NCI-H2196 (cell line): ENCODE measurements at regions not wholly inside any gene's neighbourhood (a gene's known extent, or its start where the extent isn't known, plus 50 kb on each side); places are given as distances from the start of the nearest gene placed in this dataset.

ENCODE experiments used
- DNase-seq: peaks from one replicate; lab custom pipeline; 2025; ENCODE audit not compliant: unreplicated experiment; lab: John Stamatoyannopoulos, UW

DNA sequence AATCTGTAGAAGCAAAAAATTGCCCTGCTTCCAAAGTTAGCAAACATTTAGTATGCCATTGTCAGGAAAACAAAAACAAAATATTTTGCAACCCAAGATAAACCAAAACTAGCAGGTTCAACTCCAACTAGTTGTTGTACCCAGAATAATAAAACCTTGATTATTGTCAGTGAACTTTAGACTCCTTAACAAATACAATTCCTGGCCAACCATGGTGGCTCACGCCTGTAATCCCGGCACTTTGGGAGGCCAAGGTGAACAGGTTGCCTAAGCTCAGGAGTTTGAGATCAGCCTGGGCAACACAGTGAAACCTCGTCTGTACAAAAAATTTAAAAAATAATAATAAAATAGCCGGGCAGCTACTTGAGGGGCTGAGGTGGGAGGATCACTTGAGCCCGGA, 53.6 kb upstream of the EPCAM start:
- DNase-seq: no peak

DNA sequence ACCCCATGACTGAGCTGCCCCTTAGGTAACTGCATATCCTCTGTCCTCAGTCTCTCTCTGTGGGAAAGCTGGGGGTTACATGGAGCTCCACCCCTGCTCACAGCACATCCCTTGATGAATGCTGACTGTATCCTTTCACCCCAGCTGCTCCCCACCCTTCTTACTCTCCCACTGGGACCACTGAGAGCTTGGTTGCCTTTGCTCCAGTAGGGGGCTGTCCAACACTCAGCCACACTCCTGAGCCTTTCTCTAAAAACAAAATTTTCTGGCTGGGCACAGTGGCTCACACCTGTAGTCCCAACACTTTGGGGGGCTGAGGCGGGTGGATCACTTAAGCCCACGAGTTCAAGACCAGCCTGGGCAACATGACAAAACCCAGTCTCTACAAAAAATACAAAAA, 55.4 kb upstream of the EPCAM start:
- no peak for DNase-seq

DNA sequence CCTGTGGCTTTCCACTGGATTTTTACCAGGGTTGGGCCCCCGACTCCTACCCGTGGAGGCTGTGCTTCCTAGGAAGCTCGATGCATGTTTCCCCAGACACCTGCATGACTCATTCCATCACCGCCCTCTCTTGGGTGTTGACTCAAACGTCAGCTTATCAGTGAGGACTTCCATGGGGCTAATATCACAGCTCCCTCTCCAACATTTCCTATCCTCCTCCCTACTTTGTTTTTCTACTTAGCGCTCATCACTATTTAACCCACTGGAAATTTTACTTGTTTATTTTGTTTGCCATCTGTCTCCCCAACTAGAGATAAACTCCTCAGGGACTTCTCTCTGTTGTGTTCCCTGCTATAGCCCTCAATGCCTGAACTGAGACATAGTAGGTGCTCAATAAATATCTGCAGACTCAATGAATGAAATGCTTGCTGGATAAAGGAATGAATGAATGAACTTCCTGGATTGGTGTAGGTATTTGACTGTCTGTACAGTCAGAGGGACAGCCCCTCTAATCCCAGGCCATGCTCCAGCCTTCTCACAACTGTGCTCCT, 55.9 kb upstream of the EPCAM start:
- no peak for DNase-seq

DNA sequence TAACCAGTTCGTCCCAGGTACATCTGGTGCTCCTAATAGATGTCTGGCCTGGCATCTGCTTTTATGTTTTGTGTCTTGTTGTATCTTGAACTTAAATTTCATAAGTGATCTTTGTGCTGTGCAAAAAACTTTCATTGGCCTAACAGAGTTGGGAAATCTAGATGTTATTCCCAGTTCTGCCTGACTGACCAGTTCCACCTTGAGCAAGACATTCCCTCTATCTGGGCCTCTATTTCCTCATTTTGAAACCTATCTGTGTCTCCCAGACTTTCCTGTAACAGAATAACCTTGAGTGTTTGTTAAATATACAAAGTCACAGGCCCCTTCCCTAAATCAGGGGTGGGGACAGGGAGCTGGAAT, 56.6 kb upstream of the EPCAM start:
- no peak for DNase-seq

DNA sequence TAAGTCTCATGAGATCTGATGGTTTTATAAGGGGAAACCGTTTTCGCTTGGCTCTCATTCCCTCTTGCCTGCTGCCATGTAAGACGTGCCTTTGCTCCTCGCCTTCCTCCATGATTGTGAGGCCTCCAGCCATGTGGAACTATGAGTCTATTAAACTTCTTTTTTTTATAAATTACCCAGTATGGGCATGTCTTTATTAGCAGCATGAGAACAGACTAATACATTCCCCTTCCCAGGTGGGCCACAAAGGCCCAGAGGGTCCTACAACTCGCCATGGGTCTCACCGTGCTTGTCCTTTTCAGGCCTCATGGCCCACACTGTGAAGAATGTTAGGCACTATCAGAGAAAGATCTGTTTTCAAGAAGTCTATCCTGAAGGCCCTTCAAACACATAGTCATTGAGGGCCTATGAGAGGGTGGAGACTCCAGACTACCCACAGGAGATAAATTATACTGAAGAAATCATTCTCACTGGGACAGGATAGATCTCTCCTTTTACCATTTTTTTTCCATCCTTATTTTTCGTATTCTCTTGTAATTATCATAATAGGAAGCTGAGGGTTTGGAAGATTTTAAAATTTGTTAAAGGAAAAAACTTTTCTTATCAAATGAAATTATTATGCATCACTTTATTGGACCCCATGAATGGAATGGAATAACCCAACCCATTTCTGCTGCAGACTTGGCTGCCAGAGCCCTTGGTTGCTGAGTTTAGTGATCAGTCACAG, 57.2 kb upstream of the EPCAM start:
- no peak for DNase-seq

DNA sequence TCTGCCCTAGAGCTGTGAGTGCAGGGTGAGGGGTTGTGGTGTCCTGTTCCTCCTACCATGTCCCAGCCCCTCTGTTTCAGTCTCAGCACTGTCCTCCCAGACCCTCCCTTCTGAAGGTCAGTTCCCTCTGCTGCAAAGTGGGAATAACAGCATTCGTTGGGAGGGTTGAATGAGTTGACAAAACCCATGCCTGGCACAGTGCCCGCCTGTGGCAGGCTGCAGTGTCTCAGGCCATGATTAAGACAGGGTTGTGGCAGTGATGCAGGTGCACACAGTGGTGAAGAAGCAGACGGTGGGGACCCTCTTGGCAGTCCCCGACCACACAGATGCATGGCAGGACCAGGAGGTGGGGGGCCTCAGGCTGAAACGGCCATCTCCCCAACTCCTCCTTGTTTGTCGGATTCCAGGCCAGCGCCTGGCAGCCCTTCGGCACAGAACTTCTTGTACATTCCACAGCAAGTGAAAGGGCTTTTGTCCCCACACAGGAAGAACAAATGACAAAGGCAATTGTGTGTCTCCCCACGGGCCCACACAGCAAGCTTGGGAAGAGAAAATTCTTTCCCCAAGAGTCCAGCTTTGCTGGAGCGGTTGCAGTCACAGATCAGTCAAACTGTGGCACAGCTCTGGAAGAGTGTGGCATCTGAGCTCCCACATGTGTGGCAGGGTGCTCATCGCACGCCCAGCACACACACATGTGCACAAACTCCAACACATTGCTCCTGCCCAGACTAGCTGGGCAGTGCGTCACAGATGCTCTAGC, 58.1 kb upstream of the EPCAM start:
- DNase-seq: no peak

DNA sequence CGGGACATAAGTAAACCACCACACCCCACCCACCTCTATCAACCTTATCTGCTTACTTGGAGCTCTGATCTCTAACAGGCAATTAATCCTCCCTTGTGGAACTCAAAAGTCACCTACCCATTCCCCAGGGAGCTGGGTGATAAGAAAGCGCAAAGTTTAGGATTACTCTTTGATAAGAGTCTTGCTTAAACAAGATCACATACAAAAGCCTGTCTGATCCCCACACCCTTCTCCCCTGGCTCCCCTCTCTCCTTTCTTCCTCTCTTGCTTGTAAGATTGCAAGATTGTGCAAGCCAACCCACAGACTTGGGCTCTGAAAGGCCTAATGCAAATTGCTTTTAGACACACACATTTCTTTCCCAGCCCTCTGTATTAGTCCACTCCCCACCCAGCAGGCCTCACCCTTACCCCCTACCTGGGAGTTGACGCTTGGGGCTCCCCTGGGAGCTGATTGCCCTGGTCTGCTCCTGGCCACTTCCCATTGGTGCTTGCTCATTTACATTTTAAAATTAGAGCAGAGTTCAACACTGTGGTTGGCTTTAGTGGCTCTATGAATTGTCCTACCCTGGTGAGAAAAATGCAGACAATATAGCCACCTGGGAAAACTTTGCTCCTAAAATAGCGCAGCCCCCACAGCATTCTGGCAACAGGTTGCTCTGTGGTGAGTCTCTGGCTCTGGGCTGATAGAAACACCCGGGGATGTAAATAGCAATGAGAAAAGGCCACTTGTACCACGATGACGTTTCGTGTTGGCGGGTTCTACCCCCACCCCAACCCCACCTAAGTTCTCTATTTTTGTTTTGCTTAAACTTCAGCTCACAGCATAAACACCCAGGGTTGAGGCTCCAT, 58.9 kb upstream of the EPCAM start:
- DNase-seq: no peak

DNA sequence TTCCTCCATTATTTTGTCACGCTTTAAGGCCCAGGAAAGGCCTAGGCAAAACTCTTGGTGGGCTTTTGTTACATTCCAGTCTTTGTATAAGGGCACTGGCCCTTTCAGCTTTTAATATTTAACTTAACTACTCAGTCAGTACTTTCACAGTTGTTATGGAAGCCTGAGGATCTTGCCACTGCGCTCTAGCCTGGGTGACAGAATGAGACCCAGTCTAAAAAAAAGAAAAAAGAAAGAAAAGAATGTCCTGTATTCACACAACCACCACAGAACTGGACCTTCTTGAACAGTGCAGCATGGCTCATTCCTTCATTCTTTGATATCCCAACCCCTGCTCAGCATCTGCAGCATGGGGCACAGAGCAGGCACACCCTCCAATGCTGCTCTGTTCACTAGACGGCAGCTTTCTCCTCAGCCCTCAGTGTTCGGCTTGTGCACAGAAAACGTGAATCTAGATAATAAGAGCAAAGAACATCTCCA, 59.6 kb upstream of the EPCAM start:
- no peak for DNase-seq

DNA sequence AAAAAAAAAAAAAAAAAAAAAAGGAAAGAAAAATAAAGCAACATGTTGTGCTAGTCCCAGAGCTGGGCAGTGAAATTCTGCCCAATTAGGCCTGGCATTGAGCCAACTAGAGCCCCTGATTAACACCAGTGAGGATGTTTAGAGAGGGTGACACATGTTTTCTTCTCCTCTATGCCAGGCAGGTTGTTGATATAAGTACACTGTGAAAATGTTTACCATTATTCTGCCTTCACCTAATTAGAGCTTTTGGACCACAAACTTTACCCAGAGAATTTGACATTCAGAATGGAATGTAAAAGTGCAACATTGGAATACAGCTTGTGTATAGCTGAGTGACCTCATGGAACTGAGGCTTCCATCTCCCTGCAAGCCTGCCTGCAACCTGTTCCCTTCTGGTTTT, 62.0 kb upstream of the EPCAM start:
- DNase-seq: no peak

DNA sequence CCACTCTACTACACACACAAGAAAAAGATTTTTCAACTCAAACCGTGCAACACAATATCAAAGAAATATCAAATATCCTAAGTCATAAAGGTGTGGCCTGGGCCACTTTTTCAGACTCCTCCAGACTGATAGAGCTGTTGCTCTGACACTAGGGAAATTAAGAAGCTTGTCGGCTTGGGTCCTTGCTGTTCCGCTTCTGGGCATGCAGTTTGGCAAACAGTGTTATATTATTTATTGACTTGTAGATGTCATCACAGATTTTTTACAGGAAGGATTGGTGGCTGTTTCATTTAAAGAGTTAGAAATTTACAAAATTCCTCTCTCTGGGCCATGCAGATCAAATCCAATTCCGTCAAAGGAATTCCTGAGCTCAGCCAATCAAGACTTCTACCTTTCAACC, 64.5 kb upstream of the EPCAM start:
- no peak for DNase-seq

DNA sequence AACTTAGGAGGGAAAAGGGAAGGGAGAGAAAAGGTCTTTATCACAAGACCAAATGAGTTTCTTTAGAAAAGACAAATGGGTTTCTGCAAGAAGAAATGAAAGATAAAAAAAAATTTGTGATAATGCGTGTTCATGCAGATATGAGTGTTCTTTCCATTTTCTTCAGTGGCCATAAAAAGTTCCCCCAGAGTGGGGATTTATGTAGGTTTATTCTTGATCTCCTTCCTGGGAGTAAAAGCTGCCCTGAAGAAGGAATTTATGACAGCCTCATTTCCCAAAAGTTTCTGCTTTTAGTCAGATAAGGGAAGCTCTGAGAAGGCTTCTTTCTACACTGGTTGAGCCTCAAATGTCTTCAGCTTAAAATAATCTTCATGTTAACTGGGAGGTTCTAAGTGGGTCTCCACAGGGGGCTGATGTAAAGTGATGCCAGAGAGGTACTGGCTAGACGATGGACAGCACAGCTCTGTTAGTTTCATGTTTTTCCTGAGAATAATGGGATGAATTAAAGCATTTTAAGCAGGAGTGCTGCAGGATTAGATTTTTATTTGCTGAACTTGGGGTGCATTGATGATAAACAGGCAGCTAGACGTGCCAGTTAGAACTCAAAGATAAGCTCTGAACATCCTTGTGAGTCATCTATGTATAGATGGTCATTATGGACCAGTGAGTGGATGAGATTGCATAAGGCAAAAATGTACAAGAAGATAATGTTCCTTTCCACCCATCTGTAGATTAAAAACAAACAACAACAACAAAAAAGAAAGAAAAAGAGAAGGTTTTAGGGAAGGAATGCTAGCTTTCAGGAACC, 65.6 kb upstream of the EPCAM start:
- DNase-seq: no peak

DNA sequence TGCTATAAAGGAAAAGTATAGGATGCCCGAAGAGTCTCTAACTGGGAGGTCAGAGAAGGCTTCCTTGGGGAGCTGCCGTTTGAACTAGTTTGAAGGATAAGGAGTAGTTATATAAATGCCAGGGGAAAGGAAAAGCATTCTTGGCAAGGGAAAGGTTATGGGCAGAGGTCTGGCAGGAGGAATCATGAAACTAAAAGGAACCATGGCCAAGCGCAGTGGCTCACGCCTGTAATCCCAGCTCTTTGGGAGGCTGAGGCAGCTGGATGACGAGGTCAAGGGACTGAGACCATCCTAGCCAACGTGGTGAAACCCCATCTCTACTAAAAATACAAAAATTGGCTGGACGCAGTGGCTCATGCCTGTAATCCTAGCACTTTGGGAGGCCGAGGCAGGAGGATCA, 66.8 kb upstream of the EPCAM start:
- DNase-seq: no peak

DNA sequence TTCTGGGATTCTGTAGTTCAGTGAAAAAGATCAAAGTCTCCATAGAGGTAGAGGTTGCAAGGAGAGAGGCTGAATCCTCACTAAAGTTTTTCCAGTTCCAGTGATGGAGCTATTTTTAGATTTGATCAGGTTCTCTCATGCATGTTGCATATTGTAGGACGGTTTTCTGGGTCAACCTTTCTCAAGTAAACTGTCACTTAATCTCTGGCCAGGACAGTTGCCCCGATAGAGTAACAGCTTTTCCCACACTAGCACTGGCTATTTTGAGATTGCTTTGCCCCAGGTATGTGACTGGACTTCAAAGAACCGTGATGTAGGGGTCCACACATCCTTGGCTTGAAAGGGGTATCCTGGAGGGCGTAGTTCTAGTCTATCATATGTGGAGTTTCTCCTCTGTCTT, 67.4 kb upstream of the EPCAM start:
- DNase-seq: no peak

DNA sequence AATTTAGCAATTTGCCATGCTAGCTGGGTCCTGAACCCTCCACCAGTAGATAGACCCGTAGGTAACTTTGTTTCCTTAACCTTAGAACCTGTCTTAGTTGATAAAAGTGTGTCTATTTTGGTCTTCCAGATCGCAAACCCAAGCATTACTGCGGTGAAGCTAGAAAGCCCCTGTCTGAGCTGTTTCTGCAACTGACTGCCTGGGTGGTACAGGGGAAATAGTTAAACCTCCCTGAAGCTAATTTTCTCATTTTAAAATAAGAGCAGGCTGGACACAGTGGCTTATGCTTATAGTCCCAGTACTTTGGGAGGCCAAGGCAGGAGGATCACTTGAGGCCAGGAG, 67.9 kb upstream of the EPCAM start:
- DNase-seq: no peak

DNA sequence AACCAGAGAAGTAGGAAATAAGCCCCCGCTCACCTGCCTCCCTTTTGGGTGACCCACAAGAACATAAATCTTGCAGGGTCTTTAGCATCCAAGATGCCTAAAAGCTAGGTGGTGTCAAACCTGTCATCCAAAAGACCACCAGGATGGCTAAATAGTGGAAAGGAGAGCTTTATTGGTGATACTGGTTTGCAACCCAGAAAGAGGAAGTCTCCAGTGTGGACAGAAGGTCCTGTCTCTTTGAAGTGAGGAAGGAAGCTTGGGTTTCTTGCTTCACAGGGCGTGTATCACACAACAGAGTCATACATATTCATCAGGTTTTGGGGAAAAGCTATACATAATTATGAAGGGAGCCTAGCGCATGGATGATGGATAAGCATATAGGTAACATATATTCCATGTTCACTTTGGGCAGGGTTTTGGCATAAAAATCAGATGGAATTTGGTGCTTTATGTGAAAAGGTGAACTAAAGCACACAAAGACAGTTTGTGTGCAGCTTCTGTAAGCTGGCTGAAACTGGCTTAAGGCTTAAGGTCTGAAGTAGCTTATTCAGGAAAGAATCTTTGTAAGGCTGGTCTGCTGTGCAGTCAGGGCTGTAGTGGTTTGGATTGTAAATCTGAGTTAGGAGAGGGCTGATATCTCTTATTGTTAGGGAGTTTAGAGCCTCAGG, 68.4 kb upstream of the EPCAM start:
- no peak for DNase-seq

DNA sequence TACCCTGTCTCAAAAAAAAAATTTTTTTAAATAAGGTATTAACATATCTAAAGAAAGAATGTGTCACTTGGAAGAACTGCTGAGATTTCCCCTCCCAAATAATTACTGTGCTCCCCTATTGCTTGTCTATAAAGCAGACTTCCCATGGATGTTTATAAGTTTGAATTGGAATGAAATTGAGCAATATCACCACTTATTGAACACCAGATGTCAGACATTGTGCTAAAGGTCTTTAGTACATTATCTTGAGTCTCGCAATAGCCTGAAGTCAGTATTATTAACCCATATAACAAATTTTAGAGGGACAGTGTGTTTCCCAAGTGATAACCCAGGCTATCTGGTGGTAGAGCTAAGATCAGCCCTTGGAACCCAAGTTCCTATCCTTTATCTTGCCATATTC, 69.0 kb upstream of the EPCAM start:
- no peak for DNase-seq

DNA sequence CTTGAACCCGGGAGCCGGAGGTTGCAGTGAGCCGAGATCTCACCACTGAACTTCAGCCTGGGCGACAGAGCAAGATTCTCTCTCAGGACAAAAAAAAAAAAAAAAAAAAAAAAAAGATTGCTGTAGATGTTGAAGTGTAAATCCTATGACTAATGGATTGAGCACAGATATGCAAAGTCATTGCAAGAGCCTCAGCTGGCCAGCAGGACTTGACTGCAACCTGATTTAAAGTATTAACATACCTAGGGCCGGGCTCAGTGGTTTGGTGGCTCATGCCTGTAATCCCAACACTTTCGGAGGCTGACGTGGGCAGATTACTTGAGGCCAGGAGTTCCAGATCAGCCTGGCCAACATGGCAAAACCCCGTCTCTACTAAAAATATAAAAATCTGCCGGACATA, 69.6 kb upstream of the EPCAM start:
- no peak for DNase-seq

DNA sequence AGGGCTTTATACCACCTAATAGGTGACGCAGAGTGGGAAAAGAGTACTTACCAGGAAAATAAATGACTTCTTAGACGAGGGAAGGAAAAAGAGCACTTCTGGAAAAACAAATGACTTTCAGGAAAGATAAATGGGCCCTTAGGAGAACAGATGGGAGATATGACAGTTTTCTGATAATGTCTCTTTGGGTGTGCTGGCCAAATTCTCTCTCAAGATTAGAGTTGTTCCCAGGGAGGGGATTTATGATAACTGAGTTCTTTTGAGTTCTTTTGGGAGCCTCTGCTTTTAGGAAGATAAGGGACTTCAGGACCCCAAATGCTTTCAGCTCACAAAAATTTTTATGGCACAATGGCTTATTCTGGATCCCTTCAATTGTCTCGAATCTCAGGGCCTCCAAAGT, 70.3 kb upstream of the EPCAM start:
- DNase-seq: no peak

DNA sequence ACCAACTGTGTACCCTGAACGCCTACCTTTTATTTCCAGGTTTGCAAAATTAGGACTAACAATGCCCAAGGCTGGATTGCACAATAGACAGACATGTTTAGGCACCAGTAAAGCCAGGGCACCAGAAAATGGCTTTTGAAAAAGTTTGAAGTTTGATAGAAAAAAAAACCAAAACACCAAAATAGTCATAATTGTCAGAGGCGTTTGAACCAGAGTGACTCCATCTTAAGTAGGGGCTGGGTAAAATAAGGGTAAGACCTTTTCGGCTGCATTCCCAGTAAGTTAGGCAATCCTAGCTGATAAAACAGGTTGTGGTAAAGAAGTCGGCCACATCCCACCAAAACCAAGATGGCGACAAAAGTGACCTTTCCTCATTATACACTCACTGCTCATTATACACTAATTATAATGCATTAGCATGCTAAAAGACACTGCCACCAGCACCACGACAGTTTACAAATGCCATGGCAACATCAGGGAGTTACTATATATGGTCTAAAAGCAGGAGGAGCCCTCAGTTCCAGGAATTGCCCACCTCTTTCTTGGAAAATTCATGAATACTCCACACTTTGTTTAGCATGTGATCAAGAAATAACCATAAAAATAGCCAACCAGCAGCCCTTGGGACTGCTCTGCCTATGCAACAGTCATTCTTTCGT, 71.2 kb upstream of the EPCAM start:
- no peak for DNase-seq
